Right lobe of liver (tissue), 4 donors: ENCODE measurements at regions not wholly inside any gene's neighbourhood (a gene's known extent, or its start where the extent isn't known, plus 50 kb on each side); places are given as distances from the start of the nearest gene placed in this dataset.

Experiments
- CTCF ChIP-seq, 4 donors: fragments of 200-600 bp in 3 of 4; fragments of 450-650 bp in 1 of 4; IDR thresholded peaks; one replicate each; pipeline versions ENCODE4 v1.5.1 to v1.8.0; 2016 to 2022; ENCODE audit warnings: antibody characterized with exemption in 4 of 4, mild to moderate bottlenecking in 2 of 4
- POLR2A ChIP-seq: fragments of 450-650 bp; IDR thresholded peaks from one replicate; pipeline ENCODE4 v1.6.1; 2017; ENCODE audit warnings: antibody characterized with exemption, mild to moderate bottlenecking
- donor health status: DM: no; HTN: no; CAD: no.
- donor health status: DM: no; HTN: no; CAD: no.
- donor health status: DM: no; HTN: yes; CAD: no.

GRCh38 chr11:22561283-22561682, 64.3 kb downstream of the FANCF start:
- no peak for TF ChIP-seq POLR2A
- TF ChIP-seq CTCF (IDR thresholded peaks at IDR 0.05), result no peak
